GM13977 (cell line): ENCODE measurements at regions not wholly inside any gene's neighbourhood (a gene's known extent, or its start where the extent isn't known, plus 50 kb on each side); places are given as distances from the start of the nearest gene placed in this dataset.

Source experiments
- DNase-seq: peaks from one replicate; pipeline ENCODE4 v3.0.0; 2012; ENCODE audit warnings: low spot score
- in situ Hi-C: fragments of 300-500 bp; cut with MboI; formaldehyde crosslinking; loops from one replicate; pipeline ENCODE4 v1.12.0; 2022; ENCODE audit warnings: low sequenced_read_pairs, low pct_unique_long_range_greater_than_20kb, mixed read lengths, inconsistent platforms; ENCODE audit not compliant: unreplicated experiment
- TF ChIP-seq, protein P1 (sequence below): IDR thresholded peaks from 2 replicates; pipeline ENCODE4 v1.5.1; 2012; ENCODE audit warnings: mild to moderate bottlenecking, control low read depth; ENCODE audit not compliant: insufficient read depth; ENCODE audit errors: extremely low read depth, missing control alignments

DNA sequence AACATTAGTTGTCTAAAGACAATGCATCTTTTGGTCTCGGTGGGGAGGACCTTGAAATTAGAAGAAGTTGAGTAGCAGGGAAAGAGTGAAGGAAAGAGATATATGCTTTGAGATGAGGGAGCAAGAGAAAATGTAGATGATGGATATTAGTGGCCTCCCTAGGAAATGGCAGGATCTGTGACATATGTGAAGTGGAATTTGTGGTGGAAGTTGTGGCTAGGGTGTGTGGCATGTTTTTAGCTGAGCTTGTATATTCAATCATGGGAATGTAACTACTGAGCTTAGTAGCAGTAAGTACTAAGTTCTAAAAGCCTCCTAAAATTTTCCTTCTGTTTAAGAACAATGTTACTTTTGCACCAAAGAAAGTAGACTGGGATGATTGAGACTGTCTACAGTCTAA lies 382.8 kb upstream of the CTSO start:
- in situ Hi-C loops: no loop called here
- TF ChIP-seq, protein P1, sequence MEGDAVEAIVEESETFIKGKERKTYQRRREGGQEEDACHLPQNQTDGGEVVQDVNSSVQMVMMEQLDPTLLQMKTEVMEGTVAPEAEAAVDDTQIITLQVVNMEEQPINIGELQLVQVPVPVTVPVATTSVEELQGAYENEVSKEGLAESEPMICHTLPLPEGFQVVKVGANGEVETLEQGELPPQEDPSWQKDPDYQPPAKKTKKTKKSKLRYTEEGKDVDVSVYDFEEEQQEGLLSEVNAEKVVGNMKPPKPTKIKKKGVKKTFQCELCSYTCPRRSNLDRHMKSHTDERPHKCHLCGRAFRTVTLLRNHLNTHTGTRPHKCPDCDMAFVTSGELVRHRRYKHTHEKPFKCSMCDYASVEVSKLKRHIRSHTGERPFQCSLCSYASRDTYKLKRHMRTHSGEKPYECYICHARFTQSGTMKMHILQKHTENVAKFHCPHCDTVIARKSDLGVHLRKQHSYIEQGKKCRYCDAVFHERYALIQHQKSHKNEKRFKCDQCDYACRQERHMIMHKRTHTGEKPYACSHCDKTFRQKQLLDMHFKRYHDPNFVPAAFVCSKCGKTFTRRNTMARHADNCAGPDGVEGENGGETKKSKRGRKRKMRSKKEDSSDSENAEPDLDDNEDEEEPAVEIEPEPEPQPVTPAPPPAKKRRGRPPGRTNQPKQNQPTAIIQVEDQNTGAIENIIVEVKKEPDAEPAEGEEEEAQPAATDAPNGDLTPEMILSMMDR: no peak
- no peak for DNase-seq

DNA sequence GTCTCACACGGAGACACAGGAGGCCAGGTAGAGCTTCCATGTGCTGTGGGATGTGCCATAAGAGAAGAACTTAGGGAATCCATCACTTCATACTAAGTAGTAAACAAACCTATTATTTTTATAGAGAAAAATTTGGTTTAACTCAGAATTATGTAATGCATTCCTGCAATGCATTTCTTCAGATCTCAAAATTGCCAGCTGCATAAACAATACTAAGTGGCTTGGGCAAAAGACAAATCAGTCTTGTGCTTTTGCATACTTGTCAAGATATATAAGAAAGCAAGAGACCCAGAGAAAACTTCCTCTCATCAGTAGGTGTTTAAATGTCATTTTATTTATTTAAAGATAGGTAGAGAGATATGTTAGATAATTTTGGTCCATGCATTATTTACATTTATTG lies 382.1 kb upstream of the CTSO start:
- in situ Hi-C loops: no loop called here
- TF ChIP-seq, protein P1: no peak
- DNase-seq: no peak

DNA sequence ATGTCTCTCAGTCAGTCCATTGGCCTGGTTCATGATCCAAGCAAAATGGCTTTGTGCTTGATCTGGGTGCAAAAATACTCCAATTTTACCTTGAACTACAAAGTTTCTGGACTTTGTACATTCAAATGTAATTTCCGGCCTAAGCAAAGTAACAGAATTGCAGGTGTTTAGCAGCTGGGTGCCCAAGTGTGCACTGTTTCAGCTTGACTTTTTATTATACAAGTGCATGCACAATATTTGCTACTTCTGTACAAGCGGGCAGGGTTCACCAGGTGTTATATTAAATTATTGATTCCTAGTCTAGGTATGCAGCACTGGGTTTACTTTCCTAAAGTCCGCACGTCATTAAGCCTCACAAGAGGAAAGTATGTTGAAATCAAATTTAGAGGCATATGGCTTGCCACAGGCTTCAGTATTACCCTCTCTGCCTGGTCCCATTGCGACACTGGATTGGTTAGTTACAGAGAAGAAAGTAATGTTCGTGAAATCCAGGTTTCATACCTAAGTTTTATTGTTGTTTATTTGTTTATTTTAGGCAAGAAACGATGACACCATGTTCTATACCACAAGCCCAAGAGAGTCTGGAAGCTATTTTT lies 376.9 kb upstream of the CTSO start:
- no peak for DNase-seq
- in situ Hi-C loops: no loop called here
- TF ChIP-seq, protein P1: no peak

DNA sequence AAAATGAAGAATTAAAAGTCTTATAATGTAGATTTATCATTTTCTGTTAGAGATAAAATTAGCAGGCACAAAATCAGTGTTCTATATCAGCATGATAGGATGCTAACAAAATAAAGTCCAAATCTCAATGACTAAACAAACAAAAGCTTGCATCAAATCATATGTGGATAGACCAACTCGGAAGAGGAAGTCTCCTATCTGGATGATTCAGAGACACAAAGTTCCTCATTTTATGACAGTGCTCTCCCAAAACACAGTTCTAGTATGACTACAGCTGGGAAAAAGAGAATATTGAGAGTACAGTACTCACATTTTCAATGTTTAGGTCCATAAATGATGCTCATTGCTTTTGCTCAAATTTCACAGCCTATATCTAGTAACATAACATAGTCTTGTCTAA lies 376.1 kb upstream of the CTSO start:
- TF ChIP-seq, protein P1: no peak
- no peak for DNase-seq
- in situ Hi-C loops: no loop called here

DNA sequence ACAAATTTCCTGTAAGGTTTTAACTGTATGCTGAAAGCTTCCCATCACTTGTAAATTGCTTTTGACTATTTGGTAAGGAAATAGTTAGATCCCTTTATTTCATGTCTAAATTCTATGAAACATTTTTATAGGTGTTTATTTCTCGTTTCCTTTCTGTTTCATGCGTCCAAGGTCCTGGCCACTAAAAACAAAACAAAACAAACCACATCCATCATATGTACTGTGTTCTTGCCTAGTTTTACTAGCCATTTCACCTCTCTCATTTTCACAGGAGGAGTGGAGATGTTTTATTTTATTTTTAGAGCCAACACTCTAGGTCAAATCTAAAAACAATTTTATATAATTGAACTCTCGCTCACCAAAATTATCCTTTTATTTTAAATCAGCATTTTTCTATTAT lies 375.2 kb upstream of the CTSO start:
- in situ Hi-C loops: no loop called here
- TF ChIP-seq, protein P1: no peak
- DNase-seq: no peak

DNA sequence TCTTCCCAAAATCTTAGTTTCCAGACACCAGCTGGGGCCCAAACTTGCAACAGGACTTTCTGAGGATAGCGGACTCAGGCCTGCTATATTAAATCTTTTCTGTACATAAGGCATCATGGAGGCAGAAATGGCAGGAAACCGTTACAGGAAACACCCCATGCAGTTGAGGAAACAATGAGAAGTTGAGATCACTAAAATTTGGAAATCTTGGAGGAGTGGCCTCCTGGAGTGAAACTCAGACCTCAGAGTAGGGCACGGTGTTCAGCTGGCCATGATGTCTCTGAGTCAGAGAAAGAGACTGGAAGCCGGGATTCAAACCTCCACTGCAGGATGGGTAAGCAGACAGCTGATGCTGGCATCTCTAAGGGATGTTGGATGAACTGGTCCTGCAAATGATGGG lies 372.6 kb upstream of the CTSO start:
- DNase-seq: no peak
- in situ Hi-C loops: no loop called here
- TF ChIP-seq, protein P1: no peak

DNA sequence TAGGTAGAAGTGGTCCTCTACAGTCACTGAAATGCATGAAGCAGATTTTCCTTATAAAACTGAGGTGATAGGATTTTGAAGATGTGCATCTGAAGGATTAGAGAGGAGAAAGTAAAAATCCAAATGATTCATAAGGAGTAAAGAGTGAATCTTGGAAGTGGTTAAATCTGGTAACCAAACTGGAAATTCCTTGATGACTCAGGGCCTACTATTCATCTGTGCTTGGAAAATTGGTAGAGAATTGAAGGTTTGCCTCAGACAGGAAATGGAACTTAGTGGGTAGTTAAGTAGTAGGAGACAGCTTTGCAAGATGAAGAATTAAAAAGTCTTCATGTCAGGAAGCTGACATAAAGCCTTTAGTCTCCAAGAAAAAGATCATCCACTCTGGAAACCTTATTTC lies 368.9 kb upstream of the CTSO start:
- TF ChIP-seq, protein P1: no peak
- DNase-seq: no peak
- in situ Hi-C loops: no loop called here
